ENCODE measurements at regions not wholly inside any gene's neighbourhood (a gene's known extent, or its start where the extent isn't known, plus 50 kb on each side); places are given as distances from the start of the nearest gene placed in this dataset.

GRCh38 chr20:20971810-20972209, 134.3 kb downstream of the LINC00237 start:
- Histone ChIP-seq H3K36me3 (replicated peaks in 1 of 2) (no peaks in the 10 kb centered on the region), H3K27me3 (no peaks in the 10 kb centered on the region), H3K4me1 (replicated peaks in 1 of 2) (no peaks in the 10 kb centered on the region), H3K4me3 (no peak overlapping the region), H3K27ac (no peak overlapping the region), H3K9me3 (replicated peaks in 1 of 3) (no peaks in the 10 kb centered on the region)
- TF ChIP-seq CTCF (IDR thresholded peaks at IDR 0.05), result no peak
- no peak for TF ChIP-seq POLR2A (IDR thresholded peaks at IDR 0.05)
- WGBS, 4 donors, result 83 to 89% (median 87%) methylated on average over 6 of the region's 6 CpGs
- intact Hi-C loops (cut with DNase I), result no loop called here
- no peak for DNase-seq

- H3K27me3 ChIP-seq, result no peaks in the 10 kb centered on the region
- DNase-seq, result no peak
- intact Hi-C loops (cut with DNase I), result no loop called here
- no peaks in the 10 kb centered on the region for H3K36me3 ChIP-seq (replicated peaks in 1 of 2)
- no peaks in the 10 kb centered on the region for H3K9me3 ChIP-seq (replicated peaks in 1 of 3)
- 43 to 54% (median 45%) methylated on average over 3 of the region's 3 CpGs for WGBS, 4 donors
- no peak for TF ChIP-seq CTCF (IDR thresholded peaks at IDR 0.05)
- TF ChIP-seq POLR2A (IDR thresholded peaks at IDR 0.05), result no peak
- no peak overlapping the region for H3K27ac ChIP-seq
- no peaks in the 10 kb centered on the region for H3K4me1 ChIP-seq (replicated peaks in 1 of 2)
- no peak overlapping the region for H3K4me3 ChIP-seq
Measured at GRCh38 chr20:20970841-20971240, 135.3 kb downstream of the LINC00237 start.

GRCh38 chr20:20969701-20970280, 136.4 kb downstream of the LINC00237 start:
- Histone ChIP-seq H3K4me3 (no peak overlapping the region), H3K4me1 (replicated peaks in 1 of 2) (no peaks in the 10 kb centered on the region), H3K27me3 (no peaks in the 10 kb centered on the region), H3K27ac (no peak overlapping the region), H3K36me3 (replicated peaks in 1 of 2) (no peaks in the 10 kb centered on the region), H3K9me3 (replicated peaks in 1 of 3) (no peaks in the 10 kb centered on the region)
- intact Hi-C loops (cut with DNase I), result no loop called here
- no peak for DNase-seq
- TF ChIP-seq POLR2A (IDR thresholded peaks at IDR 0.05) (no peak), CTCF (IDR thresholded peaks at IDR 0.05) (no peak)
- WGBS, 4 donors, result 68 to 76% (median 71%) methylated on average over 13 of the region's 13 CpGs

- H3K4me3 ChIP-seq, result no peak overlapping the region
- H3K27me3 ChIP-seq, result no peaks in the 10 kb centered on the region
- intact Hi-C loops (cut with DNase I), result no loop called here
- TF ChIP-seq CTCF (IDR thresholded peaks at IDR 0.05) (no peak), POLR2A (IDR thresholded peaks at IDR 0.05) (no peak)
- H3K9me3 ChIP-seq (replicated peaks in 1 of 3), result no peaks in the 10 kb centered on the region
- H3K27ac ChIP-seq, result no peak overlapping the region
- no peaks in the 10 kb centered on the region for H3K4me1 ChIP-seq (replicated peaks in 1 of 2)
- no peaks in the 10 kb centered on the region for H3K36me3 ChIP-seq (replicated peaks in 1 of 2)
- WGBS, 4 donors, result 69 to 73% (median 71%) methylated on average over 10 of the region's 10 CpGs
- DNase-seq, result no peak
Measured at GRCh38 chr20:20967564-20968184, 138.5 kb downstream of the LINC00237 start.

Data from adrenal gland (tissue), 9 donors.